Spleen (tissue), 7 donors: ENCODE measurements at regions not wholly inside any gene's neighbourhood (a gene's known extent, or its start where the extent isn't known, plus 50 kb on each side); places are given as distances from the start of the nearest gene placed in this dataset.

ENCODE experiments used
- CTCF ChIP-seq, 11 experiments: fragments of 200-600 bp in 7 of 11; fragments of 450-650 bp in 4 of 11; sonication (generic) in 4 of 11; IDR thresholded peaks in 8 of 11; conservative IDR thresholded peaks in 3 of 11; 1 replicate in 7 of 11; 2 replicates in 4 of 11; pipeline versions ENCODE4 v1.4.0 to v1.8.0; 2016 to 2021; ENCODE audit warnings: antibody characterized with exemption in 11 of 11, inconsistent platforms in 4 of 11, mild to moderate bottlenecking in 1 of 11
- POLR2AphosphoS5 ChIP-seq, 3 donors: sonication (generic); formaldehyde crosslinking; IDR thresholded peaks; one replicate each; pipeline ENCODE4 v1.5.1; 2017; ENCODE audit warnings: antibody characterized with exemption in 3 of 3
- donor health status: DM: no; HTN: no; CAD: no; lungs with moderate emphysema.
- donor health status: DM: no; HTN: no; CAD: no.
- donor health status: DM: no; HTN: no; CAD: no.

GRCh38 chr6:97775012-97775411, 492.0 kb upstream of the MMS22L start:
- TF ChIP-seq CTCF (IDR thresholded peaks at IDR 0.05 in 8 of 11, conservative IDR thresholded peaks at IDR 0.05 in 3 of 11) (no peak), POLR2AphosphoS5 (IDR thresholded peaks at IDR 0.05) (no peak)
